H9 (cell line): ENCODE measurements at regions not wholly inside any gene's neighbourhood (a gene's known extent, or its start where the extent isn't known, plus 50 kb on each side); places are given as distances from the start of the nearest gene placed in this dataset.

Source experiments
- DNase-seq: peaks from one replicate; pipeline ENCODE4 v3.0.0-alpha.2; 2017
- H2AFZ ChIP-seq: one replicate; pipeline ENCODE4 v1.6.1; 2013; ENCODE audit warnings: mild to moderate bottlenecking, low read length, control low read depth, moderate library complexity
- H2AK5ac ChIP-seq: 2 replicates; pipeline ENCODE4 v1.6.1; 2013; ENCODE audit warnings: low read length, control low read depth, mixed read lengths; ENCODE audit not compliant: insufficient read length
- H2BK120ac ChIP-seq: one replicate; pipeline ENCODE4 v1.6.1; 2013; ENCODE audit warnings: low read depth, mild to moderate bottlenecking, low read length, control low read depth, inconsistent platforms; ENCODE audit not compliant: poor library complexity, severe bottlenecking
- H2BK12ac ChIP-seq: 2 replicates; pipeline ENCODE4 v1.6.1; 2013; ENCODE audit warnings: low read length, control low read depth, mixed read lengths, low read depth; ENCODE audit not compliant: insufficient read length
- H2BK15ac ChIP-seq: 2 replicates; pipeline ENCODE4 v1.6.1; 2013; ENCODE audit warnings: low read depth, low read length, control low read depth
- H2BK20ac ChIP-seq: one replicate; pipeline ENCODE4 v1.6.1; 2013; ENCODE audit warnings: low read depth, mild to moderate bottlenecking, low read length, control low read depth, inconsistent platforms; ENCODE audit not compliant: poor library complexity, severe bottlenecking
- H2BK5ac ChIP-seq: 2 replicates; pipeline ENCODE4 v1.6.1; 2013; ENCODE audit warnings: low read length, control low read depth, mixed read lengths; ENCODE audit not compliant: insufficient read length
- H3K14ac ChIP-seq: 2 replicates; pipeline ENCODE4 v1.6.1; 2013; ENCODE audit warnings: low read length, control low read depth; ENCODE audit not compliant: insufficient read depth
- H3K18ac ChIP-seq: 2 replicates; pipeline ENCODE4 v1.6.1; 2013; ENCODE audit warnings: low read depth, mild to moderate bottlenecking, mixed read lengths, low read length, control low read depth; ENCODE audit not compliant: insufficient read length
- H3K23ac ChIP-seq: 2 replicates; pipeline ENCODE4 v1.6.1; 2013; ENCODE audit warnings: low read length, control low read depth, mixed read lengths, low read depth; ENCODE audit not compliant: insufficient read length
- H3K23me2 ChIP-seq: 2 replicates; pipeline ENCODE4 v1.6.1; 2013; ENCODE audit warnings: low read depth, mild to moderate bottlenecking, mixed read lengths, low read length, control low read depth; ENCODE audit not compliant: insufficient read length, poor library complexity, severe bottlenecking
- H3K27ac ChIP-seq: 2 replicates; pipeline ENCODE4 v1.5.1; 2013; ENCODE audit warnings: low read length, control low read depth, mixed read lengths, low read depth; ENCODE audit not compliant: insufficient read length
- H3K27me3 ChIP-seq: 2 replicates; pipeline ENCODE4 v1.6.1; 2013; ENCODE audit warnings: low read length, control low read depth, inconsistent platforms; ENCODE audit not compliant: insufficient read depth
- H3K4ac ChIP-seq: 2 replicates; pipeline ENCODE4 v1.6.1; 2013; ENCODE audit warnings: low read depth, mild to moderate bottlenecking, control low read depth, inconsistent platforms, low read length, moderate library complexity
- H3K4me1 ChIP-seq: 2 replicates; pipeline ENCODE4 v1.6.1; 2013; ENCODE audit warnings: low read length, control low read depth, inconsistent platforms; ENCODE audit not compliant: insufficient read depth
- H3K4me2 ChIP-seq: 2 replicates; pipeline ENCODE4 v1.6.1; 2013; ENCODE audit warnings: low read length, control low read depth, mixed read lengths; ENCODE audit not compliant: insufficient read length, insufficient read depth
- H3K56ac ChIP-seq: 2 replicates; pipeline ENCODE4 v1.6.1; 2013; ENCODE audit warnings: low read depth, mild to moderate bottlenecking, mixed read lengths, low read length, control low read depth; ENCODE audit not compliant: insufficient read length
- H3K79me1 ChIP-seq: 2 replicates; pipeline ENCODE4 v1.6.1; 2013; ENCODE audit warnings: low read depth, mild to moderate bottlenecking, moderate library complexity, low read length, control low read depth, inconsistent platforms; ENCODE audit not compliant: insufficient read depth, poor library complexity, severe bottlenecking
- H3K79me2 ChIP-seq: 2 replicates; pipeline ENCODE4 v1.6.1; 2013; ENCODE audit warnings: low read length, control low read depth, inconsistent platforms; ENCODE audit not compliant: insufficient read depth
- H3K9ac ChIP-seq: 2 replicates; pipeline ENCODE4 v1.6.1; 2013; ENCODE audit warnings: low read length, control low read depth, mixed read lengths; ENCODE audit not compliant: insufficient read length; ENCODE audit errors: extremely low read depth
- H3K9me3 ChIP-seq: one replicate; pipeline ENCODE4 v1.6.1; 2013; ENCODE audit warnings: low read depth, low read length, inconsistent platforms; ENCODE audit not compliant: control insufficient read depth
- H3T11ph ChIP-seq: one replicate; pipeline ENCODE4 v1.6.1; 2013; ENCODE audit warnings: mild to moderate bottlenecking, low read length, control low read depth, inconsistent platforms
- H4K20me1 ChIP-seq: one replicate; pipeline ENCODE4 v1.6.1; 2013; ENCODE audit not compliant: control insufficient read depth, insufficient read length, insufficient read depth
- H4K5ac ChIP-seq: 2 replicates; pipeline ENCODE4 v1.6.1; 2013; ENCODE audit warnings: low read depth, mild to moderate bottlenecking, mixed read lengths, low read length, control low read depth; ENCODE audit not compliant: insufficient read length
- H4K8ac ChIP-seq: replicated peaks from 2 replicates; pipeline ENCODE4 v1.6.1; 2013; ENCODE audit warnings: low read length, control low read depth, mixed read lengths, low read depth; ENCODE audit not compliant: insufficient read length
- H4K91ac ChIP-seq: 2 replicates; pipeline ENCODE4 v1.6.1; 2013; ENCODE audit warnings: low read depth, mild to moderate bottlenecking, moderate library complexity, mixed read lengths, low read length, control low read depth; ENCODE audit not compliant: insufficient read length
- H3K27ac Mint-ChIP-seq, 3 experiments: 2 replicates in 2 of 3; 3 replicates in 1 of 3; pipeline ENCODE4 v1.8.0; 2020 to 2021; ENCODE audit warnings: mixed read lengths in 3 of 3, mild to moderate bottlenecking in 1 of 3, moderate library complexity in 1 of 3
- H3K27me3 Mint-ChIP-seq: 2 replicates; pipeline ENCODE4 v1.8.0; 2021; ENCODE audit warnings: low read depth, mild to moderate bottlenecking, moderate library complexity, mixed read lengths
- H3K36me3 Mint-ChIP-seq, 3 experiments: 2 replicates in 2 of 3; 3 replicates in 1 of 3; pipeline ENCODE4 v1.8.0; 2020 to 2021; ENCODE audit warnings: low read depth in 3 of 3, mixed read lengths in 3 of 3; ENCODE audit not compliant: insufficient read depth in 1 of 3
- H3K4me1 Mint-ChIP-seq, 2 experiments: 2 replicates each; pipeline ENCODE4 v1.8.0; 2020; ENCODE audit warnings: mixed read lengths in 2 of 2
- H3K4me3 Mint-ChIP-seq, 2 experiments: 2 replicates in 1 of 2; 3 replicates in 1 of 2; pipeline ENCODE4 v1.8.0; 2020 to 2021; ENCODE audit warnings: mild to moderate bottlenecking in 2 of 2, mixed read lengths in 2 of 2, moderate library complexity in 1 of 2
- H3K9me3 Mint-ChIP-seq, 2 experiments: 2 replicates in 1 of 2; 3 replicates in 1 of 2; pipeline ENCODE4 v1.8.0; 2020; ENCODE audit warnings: mild to moderate bottlenecking in 2 of 2, mixed read lengths in 2 of 2, moderate library complexity in 1 of 2
- WGBS: extraction: QIAGEN DNeasy Blood & Tissue Kit; methylation state at CpG from one replicate; pipeline ENCODE4 v1.1.7; 2013; ENCODE audit warnings: missing lambda C conversion rate, low lambda C conversion rate, mixed read lengths; ENCODE audit not compliant: insufficient read length; ENCODE audit errors: extremely low coverage; 5-methylcytosine and 5-hydroxymethylcytosine counted together
- TF ChIP-seq, protein P1 (sequence below): fragments of 200-600 bp; sonication (generic); conservative IDR thresholded peaks from 3 replicates; pipeline ENCODE4 v1.8.0; 2021; ENCODE audit warnings: antibody characterized with exemption, mild to moderate bottlenecking

- no peak overlapping the region for H3K4me2 ChIP-seq
- H3K9me3 ChIP-seq, result no peaks in the 10 kb centered on the region
- no peaks in the 10 kb centered on the region for H3K36me3 Mint-ChIP-seq
- no peak overlapping the region for H3K56ac ChIP-seq
- H2BK120ac ChIP-seq, result no peak overlapping the region
- H2BK5ac ChIP-seq, result no peak overlapping the region
- TF ChIP-seq, protein P1, sequence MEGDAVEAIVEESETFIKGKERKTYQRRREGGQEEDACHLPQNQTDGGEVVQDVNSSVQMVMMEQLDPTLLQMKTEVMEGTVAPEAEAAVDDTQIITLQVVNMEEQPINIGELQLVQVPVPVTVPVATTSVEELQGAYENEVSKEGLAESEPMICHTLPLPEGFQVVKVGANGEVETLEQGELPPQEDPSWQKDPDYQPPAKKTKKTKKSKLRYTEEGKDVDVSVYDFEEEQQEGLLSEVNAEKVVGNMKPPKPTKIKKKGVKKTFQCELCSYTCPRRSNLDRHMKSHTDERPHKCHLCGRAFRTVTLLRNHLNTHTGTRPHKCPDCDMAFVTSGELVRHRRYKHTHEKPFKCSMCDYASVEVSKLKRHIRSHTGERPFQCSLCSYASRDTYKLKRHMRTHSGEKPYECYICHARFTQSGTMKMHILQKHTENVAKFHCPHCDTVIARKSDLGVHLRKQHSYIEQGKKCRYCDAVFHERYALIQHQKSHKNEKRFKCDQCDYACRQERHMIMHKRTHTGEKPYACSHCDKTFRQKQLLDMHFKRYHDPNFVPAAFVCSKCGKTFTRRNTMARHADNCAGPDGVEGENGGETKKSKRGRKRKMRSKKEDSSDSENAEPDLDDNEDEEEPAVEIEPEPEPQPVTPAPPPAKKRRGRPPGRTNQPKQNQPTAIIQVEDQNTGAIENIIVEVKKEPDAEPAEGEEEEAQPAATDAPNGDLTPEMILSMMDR, result no peak
- no peak overlapping the region for H3K27ac ChIP-seq
- no peak overlapping the region for H4K91ac ChIP-seq
- no peaks in the 10 kb centered on the region for H3K79me2 ChIP-seq
- no peak overlapping the region for H2BK15ac ChIP-seq
- H3K27me3 Mint-ChIP-seq, result no peaks in the 10 kb centered on the region
- H3K27ac Mint-ChIP-seq, result no peak overlapping the region
- H3K4me1 Mint-ChIP-seq, result 0 out of 4 replicates have a peak, but pooled peaks cover 0 to 4% of the 10 kb centered on the region in 2 experiments
- H2BK20ac ChIP-seq, result no peak overlapping the region
- no peak overlapping the region for H3K4me3 Mint-ChIP-seq
- no peaks in the 10 kb centered on the region for H4K20me1 ChIP-seq
- no peaks in the 10 kb centered on the region for H3K23me2 ChIP-seq
- H3K4ac ChIP-seq, result no peak overlapping the region
- H4K8ac ChIP-seq, result no peak overlapping the region
- peaks cover 3% of the 10 kb centered on the region; the same call in 1 of the 2 replicates for H3K4me1 ChIP-seq
- H3K9me3 Mint-ChIP-seq, result peaks cover 2% of the 10 kb centered on the region in 2 experiments; a peak in 2 of 5 replicates
- H4K5ac ChIP-seq, result no peak overlapping the region
- no peak overlapping the region for H3K18ac ChIP-seq
- H3K79me1 ChIP-seq, result no peaks in the 10 kb centered on the region
- H2AK5ac ChIP-seq, result no peak overlapping the region
- no peak overlapping the region for H2BK12ac ChIP-seq
- no peak overlapping the region for H3T11ph ChIP-seq
- no peak overlapping the region for H3K14ac ChIP-seq
- no peak overlapping the region for H2AFZ ChIP-seq
- no peak overlapping the region for H3K9ac ChIP-seq
- no peaks in the 10 kb centered on the region for H3K27me3 ChIP-seq
- no peak overlapping the region for H3K23ac ChIP-seq
- WGBS, result no CpG with 5 or more reads among the region's 8 CpGs
- no peak for DNase-seq
Measured at GRCh38 chr15:95603802-95604201, 726.7 kb upstream of the NR2F2 start.
